ENCODE measurements at regions not wholly inside any gene's neighbourhood (a gene's known extent, or its start where the extent isn't known, plus 50 kb on each side); places are given as distances from the start of the nearest gene placed in this dataset.
"Not testable (repeated sequence)": the region's sequence is repeated elsewhere in the genome, so short reads cannot be mapped to it uniquely, and the experiment has no call there.

- Histone ChIP-seq H3K27ac (ENCODE audit: poor library complexity, severe bottlenecking) (no peak overlapping the region), H3K9me3 (ENCODE audit: severe bottlenecking) (no peaks in the 10 kb centered on the region), H3K4me3 (ENCODE audit: severe bottlenecking) (no peak overlapping the region), H3K27me3 (ENCODE audit: insufficient read depth, poor library complexity, severe bottlenecking) (no peaks in the 10 kb centered on the region), H3K4me1 (ENCODE audit: insufficient read depth, poor library complexity, severe bottlenecking) (no peaks in the 10 kb centered on the region), H3K36me3 (ENCODE audit: low read depth) (no peaks in the 10 kb centered on the region)
- no peak for DNase-seq (ENCODE audit: low spot score)
- no peak for TF ChIP-seq CTCF (IDR thresholded peaks at IDR 0.05; ENCODE audit: poor library complexity, severe bottlenecking)
- ATAC-seq (ENCODE audit: low read depth), result no peak
Measured at GRCh38 chr3:161619351-161619750, 122.7 kb downstream of the OTOL1 start.

GRCh38 chr3:161630794-161631193 is 134.2 kb downstream of the OTOL1 start:
- no peak for DNase-seq (ENCODE audit: low spot score)
- Histone ChIP-seq H3K4me1 (ENCODE audit: insufficient read depth, poor library complexity, severe bottlenecking) (no peaks in the 10 kb centered on the region), H3K36me3 (ENCODE audit: low read depth) (no peaks in the 10 kb centered on the region), H3K27ac (ENCODE audit: poor library complexity, severe bottlenecking) (no peak overlapping the region), H3K9me3 (ENCODE audit: severe bottlenecking) (no peaks in the 10 kb centered on the region), H3K27me3 (ENCODE audit: insufficient read depth, poor library complexity, severe bottlenecking) (no peaks in the 10 kb centered on the region), H3K4me3 (ENCODE audit: severe bottlenecking) (no peak overlapping the region)
- TF ChIP-seq CTCF (IDR thresholded peaks at IDR 0.05; ENCODE audit: poor library complexity, severe bottlenecking), result no peak
- ATAC-seq (ENCODE audit: low read depth), result no peak

GRCh38 chr3:161631536-161631935 is 134.9 kb downstream of the OTOL1 start:
- no peak overlapping the region for H3K27ac ChIP-seq (ENCODE audit: poor library complexity, severe bottlenecking)
- no peaks in the 10 kb centered on the region for H3K4me1 ChIP-seq (ENCODE audit: insufficient read depth, poor library complexity, severe bottlenecking)
- no peak for TF ChIP-seq CTCF (IDR thresholded peaks at IDR 0.05; ENCODE audit: poor library complexity, severe bottlenecking)
- no peaks in the 10 kb centered on the region for H3K9me3 ChIP-seq (ENCODE audit: severe bottlenecking)
- ATAC-seq (ENCODE audit: low read depth) (no peak), DNase-seq (ENCODE audit: low spot score) (no peak)
- no peak overlapping the region for H3K4me3 ChIP-seq (ENCODE audit: severe bottlenecking)
- no peaks in the 10 kb centered on the region for H3K27me3 ChIP-seq (ENCODE audit: insufficient read depth, poor library complexity, severe bottlenecking)
- no peaks in the 10 kb centered on the region for H3K36me3 ChIP-seq (ENCODE audit: low read depth)

GRCh38 chr3:161637559-161637958 is 141.0 kb downstream of the OTOL1 start:
- H3K4me3 ChIP-seq (ENCODE audit: severe bottlenecking), result no peak overlapping the region
- no peaks in the 10 kb centered on the region for H3K4me1 ChIP-seq (ENCODE audit: insufficient read depth, poor library complexity, severe bottlenecking)
- no peak overlapping the region for H3K27ac ChIP-seq (ENCODE audit: poor library complexity, severe bottlenecking)
- TF ChIP-seq CTCF (IDR thresholded peaks at IDR 0.05; ENCODE audit: poor library complexity, severe bottlenecking), result no peak
- DNase-seq (ENCODE audit: low spot score), result no peak
- H3K9me3 ChIP-seq (ENCODE audit: severe bottlenecking), result no peaks in the 10 kb centered on the region
- H3K36me3 ChIP-seq (ENCODE audit: low read depth), result no peaks in the 10 kb centered on the region
- peaks cover under 1% of the 10 kb centered on the region for H3K27me3 ChIP-seq (ENCODE audit: insufficient read depth, poor library complexity, severe bottlenecking)
- no peak for ATAC-seq (ENCODE audit: low read depth)

GRCh38 chr3:161639095-161639494 is 142.5 kb downstream of the OTOL1 start:
- H3K36me3 ChIP-seq (ENCODE audit: low read depth); ATAC-seq (ENCODE audit: low read depth); DNase-seq (ENCODE audit: low spot score); H3K9me3 ChIP-seq (ENCODE audit: severe bottlenecking); H3K4me3 ChIP-seq (ENCODE audit: severe bottlenecking); H3K27me3 ChIP-seq (ENCODE audit: insufficient read depth, poor library complexity, severe bottlenecking); H3K27ac ChIP-seq (ENCODE audit: poor library complexity, severe bottlenecking); H3K4me1 ChIP-seq (ENCODE audit: insufficient read depth, poor library complexity, severe bottlenecking): not testable (repeated sequence)

All from RWPE2 (cell line).